DOHH2 (cell line): ENCODE measurements at regions not wholly inside any gene's neighbourhood (a gene's known extent, or its start where the extent isn't known, plus 50 kb on each side); places are given as distances from the start of the nearest gene placed in this dataset.

Experiments
- CTCF ChIP-seq: fragments of 200-600 bp; sonication (generic); IDR thresholded peaks from one replicate; pipeline ENCODE4 v1.5.1; 2014; ENCODE audit warnings: antibody characterized with exemption, mild to moderate bottlenecking, low read depth, low read length; ENCODE audit not compliant: poor library complexity, severe bottlenecking
- EZH2phosphoT487 ChIP-seq: fragments of 200-600 bp; sonication (generic); IDR thresholded peaks from 2 replicates; pipeline ENCODE4 v1.6.1; 2017; ENCODE audit warnings: borderline replicate concordance, mild to moderate bottlenecking, antibody characterized with exemption, low read length, moderate library complexity, mixed read lengths

DNA sequence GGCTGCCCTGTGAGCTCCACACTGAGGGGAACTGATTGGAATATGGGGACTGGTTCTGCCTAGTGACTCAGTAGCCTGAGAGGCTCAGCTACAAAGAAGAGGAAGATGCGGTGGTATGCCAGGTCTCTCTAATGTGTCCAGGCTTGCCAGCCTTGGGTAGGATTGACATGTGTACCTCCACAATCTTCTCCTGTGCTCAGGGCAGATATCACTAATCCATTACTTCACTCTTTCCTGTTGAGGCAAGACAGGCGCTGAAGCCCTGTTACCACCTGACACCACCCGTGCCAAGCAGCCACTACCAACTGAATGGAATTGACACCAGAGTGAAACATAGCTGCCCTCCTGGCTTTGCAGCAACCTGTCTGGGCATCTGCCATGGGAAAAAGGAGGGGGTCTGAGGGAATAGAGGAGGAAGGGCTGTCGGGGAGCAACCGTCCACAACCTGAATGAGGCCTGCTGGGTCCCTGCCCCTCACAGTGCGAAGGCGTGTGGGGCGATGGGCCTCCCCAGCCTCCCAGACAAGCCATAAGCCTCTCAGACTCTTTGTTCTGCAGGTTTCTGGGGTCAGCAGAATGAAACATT lies 114.7 kb upstream of the CXCL14 start:
- TF ChIP-seq CTCF (no peak), EZH2phosphoT487 (no peak)
